GM12801 (cell line): ENCODE measurements at regions not wholly inside any gene's neighbourhood (a gene's known extent, or its start where the extent isn't known, plus 50 kb on each side); places are given as distances from the start of the nearest gene placed in this dataset.

Source experiments
- TF ChIP-seq, protein P1 (sequence below): IDR thresholded peaks from one replicate; pipeline ENCODE4 v1.5.1; 2011; ENCODE audit warnings: control low read depth; ENCODE audit not compliant: insufficient read length; ENCODE audit errors: extremely low read depth

DNA sequence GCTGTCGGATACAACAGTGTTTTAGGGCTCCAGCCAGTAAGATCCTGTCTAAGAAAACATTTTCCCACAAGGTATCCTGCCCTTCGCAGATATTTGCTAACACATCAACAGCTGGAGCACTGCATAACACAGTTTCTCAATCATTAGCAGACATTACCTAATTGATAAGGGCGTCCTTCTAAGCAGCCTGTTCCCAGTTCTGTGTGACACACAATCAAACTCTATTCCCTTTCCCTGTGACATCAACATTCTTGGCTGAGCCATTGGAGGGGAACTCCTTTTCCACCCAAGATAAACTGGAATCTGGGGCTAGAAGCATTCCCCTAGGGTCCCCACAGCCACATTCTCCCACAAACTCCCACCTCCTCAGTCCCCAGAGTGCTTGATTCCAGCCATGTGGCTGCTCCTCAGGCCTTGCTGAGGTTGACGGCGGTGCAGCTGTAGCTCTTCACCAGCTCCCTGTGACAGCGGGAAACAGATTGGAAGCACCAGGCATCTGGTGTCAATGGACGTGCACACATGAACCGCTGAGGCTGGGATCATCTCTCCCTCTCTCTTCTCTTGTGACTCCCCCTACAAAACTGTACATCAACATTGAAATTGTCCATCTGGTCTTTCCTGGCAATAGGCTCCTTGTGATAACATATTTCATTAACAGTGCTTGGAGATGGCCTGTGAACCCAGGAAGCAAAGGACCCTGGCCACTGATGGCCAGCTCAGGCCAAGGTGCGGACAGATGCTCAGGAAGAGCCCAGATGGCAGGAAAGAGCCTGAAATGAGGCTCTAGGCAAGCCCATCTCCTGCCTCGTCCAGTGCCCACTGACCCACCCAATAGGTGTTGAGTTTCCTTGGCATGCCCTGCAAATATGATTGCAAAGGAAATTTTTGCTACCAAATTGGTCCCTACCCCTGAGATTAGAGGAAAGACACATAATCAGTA is 131.1 kb upstream of the TBX20 start:
- TF ChIP-seq, protein P1, sequence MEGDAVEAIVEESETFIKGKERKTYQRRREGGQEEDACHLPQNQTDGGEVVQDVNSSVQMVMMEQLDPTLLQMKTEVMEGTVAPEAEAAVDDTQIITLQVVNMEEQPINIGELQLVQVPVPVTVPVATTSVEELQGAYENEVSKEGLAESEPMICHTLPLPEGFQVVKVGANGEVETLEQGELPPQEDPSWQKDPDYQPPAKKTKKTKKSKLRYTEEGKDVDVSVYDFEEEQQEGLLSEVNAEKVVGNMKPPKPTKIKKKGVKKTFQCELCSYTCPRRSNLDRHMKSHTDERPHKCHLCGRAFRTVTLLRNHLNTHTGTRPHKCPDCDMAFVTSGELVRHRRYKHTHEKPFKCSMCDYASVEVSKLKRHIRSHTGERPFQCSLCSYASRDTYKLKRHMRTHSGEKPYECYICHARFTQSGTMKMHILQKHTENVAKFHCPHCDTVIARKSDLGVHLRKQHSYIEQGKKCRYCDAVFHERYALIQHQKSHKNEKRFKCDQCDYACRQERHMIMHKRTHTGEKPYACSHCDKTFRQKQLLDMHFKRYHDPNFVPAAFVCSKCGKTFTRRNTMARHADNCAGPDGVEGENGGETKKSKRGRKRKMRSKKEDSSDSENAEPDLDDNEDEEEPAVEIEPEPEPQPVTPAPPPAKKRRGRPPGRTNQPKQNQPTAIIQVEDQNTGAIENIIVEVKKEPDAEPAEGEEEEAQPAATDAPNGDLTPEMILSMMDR, result no peak

DNA sequence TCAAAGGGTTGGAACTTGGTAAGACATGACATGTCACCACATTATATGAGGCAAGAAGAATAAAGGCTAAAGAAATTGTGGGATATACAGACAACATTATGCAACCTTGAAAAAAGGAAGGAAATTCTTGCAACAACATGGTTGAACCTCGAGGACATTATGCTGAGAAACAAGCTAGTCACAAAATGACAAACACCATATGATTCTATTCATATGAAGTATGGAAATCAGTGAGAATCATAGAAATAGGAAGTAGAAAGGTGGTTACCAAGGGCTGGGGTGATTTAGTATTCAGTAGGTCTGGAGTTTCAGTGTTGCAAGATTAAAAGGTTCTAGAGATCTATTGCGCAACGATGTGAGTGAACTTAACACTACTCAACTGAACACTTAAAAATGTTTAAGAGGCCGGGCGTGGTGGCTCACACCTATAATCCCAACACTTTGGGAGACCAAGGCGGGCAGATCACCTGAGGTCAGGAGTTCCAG is 126.9 kb upstream of the TBX20 start:
- TF ChIP-seq, protein P1, result no peak

DNA sequence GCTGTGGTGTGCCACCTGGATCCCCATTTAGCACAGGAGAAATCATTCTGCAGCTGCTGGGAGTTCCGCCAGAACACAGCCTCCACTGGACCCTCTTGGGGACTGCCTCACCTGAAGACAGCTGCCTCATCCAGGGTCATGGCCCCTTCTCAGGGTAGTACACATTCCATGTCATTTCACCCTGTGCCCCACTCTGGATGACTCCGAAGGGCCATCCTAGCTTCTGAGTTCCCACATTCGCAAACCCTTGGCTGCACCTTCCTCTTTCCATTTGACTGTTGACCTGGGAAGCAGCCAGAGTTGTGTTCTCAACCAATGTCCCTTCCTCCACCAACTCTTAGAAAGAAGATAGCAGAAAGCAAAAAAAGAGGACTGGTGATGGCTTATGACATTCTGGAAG is 125.6 kb upstream of the TBX20 start:
- TF ChIP-seq, protein P1, result no peak

DNA sequence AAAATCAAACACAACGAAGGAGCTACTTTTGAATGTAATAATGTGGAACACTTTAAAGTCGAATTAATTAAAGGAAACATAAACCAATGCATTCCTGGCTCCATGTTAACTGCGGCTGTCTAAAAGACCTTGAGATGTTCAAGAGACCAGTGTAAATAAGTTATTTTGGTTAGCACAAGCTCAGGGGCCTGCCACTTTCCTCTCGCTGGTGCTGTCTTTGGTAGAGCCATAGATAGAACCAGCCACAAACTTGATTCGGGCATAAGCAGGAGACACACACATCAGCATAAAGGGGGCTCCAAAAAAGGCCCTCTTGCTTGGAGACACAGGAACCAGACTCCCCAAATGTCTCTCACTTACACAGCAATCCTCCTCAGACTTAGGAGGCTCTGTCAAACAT is 121.6 kb upstream of the TBX20 start:
- TF ChIP-seq, protein P1, result no peak

DNA sequence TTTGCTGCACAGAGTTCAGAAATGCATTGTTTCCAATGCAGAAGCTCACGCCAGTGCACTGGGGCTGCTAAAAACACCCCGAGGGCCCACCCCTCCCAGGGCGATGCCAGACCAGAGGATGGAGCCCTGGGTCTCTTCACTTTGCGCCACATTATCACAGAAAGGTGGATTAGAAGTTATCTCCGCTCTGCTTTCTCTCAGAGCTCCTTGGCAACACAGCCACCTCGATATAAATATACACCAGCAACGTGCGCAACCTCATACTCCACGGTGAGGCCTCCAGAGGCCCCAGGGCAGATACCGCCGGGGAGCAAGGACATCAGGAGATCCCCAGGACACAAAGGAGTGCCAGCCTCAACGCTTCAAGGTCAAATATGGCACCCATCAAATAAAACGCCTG is 121.0 kb upstream of the TBX20 start:
- TF ChIP-seq, protein P1, result no peak

DNA sequence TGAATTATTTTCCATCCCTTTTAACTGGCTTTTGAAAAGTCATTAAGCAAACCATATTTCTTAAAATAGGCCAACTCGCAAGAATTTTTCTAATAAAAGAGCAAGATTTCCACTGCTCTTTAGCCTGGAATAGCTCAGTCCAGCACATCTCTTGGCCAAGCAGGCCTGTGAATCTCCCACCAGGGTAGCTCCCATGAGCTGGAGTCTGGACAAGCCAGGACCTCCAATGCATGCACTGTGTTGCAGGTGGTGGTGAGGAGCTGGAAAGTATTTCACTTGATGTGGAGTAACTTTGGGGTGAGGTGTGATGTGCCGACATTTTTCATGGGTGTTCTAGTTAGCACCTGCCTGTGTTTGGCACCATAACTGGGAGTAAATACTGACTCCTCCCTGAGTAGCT is 117.3 kb upstream of the TBX20 start:
- TF ChIP-seq, protein P1, result no peak

DNA sequence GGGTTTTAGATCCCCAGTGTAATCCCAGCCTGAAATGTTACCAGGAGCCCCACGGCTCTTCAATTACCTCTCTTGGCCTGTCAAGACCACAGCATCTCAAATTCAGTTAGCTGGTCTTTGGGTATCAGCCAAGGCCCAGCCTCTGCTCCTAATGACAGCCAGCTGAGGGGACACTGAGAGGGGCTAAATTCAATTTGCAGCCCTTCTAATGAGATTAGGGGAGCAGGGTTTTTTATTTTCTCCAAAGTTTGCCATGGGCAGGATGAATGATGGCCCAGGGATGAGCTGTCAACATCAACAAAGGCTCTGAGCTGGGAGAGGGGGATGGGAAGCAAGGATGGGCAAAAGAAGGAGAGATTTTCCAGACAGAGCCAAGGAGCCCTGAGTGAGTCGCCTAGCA is 116.8 kb upstream of the TBX20 start:
- TF ChIP-seq, protein P1, result no peak
